ENCODE measurements at regions not wholly inside any gene's neighbourhood (a gene's known extent, or its start where the extent isn't known, plus 50 kb on each side); places are given as distances from the start of the nearest gene placed in this dataset.

GRCh38 chr22:19621373-19622060, 92.8 kb upstream of the SEPTIN5 start:
- TF ChIP-seq CTCF (IDR thresholded peaks at IDR 0.05): no peak
- no peak for TF ChIP-seq EZH2 (IDR thresholded peaks at IDR 0.05)
